ENCODE measurements at regions not wholly inside any gene's neighbourhood (a gene's known extent, or its start where the extent isn't known, plus 50 kb on each side); places are given as distances from the start of the nearest gene placed in this dataset.

GRCh38 chr15:35958975-35959374 lies 413.0 kb upstream of the DPH6 start:
- H2AFZ ChIP-seq (ENCODE audit: low read depth, low read length): no peak overlapping the region
- no peak overlapping the region for H3K27ac ChIP-seq (ENCODE audit: low read length)
- no peak overlapping the region for H3K4me2 ChIP-seq (ENCODE audit: low read length)
- no peaks in the 10 kb centered on the region for H3K27me3 ChIP-seq (ENCODE audit: insufficient read depth, low read depth, low read length)
- no peak overlapping the region for H3K9ac ChIP-seq (ENCODE audit: low read length)
- H3K9me2 ChIP-seq (ENCODE audit: insufficient read depth, low read length): no peaks in the 10 kb centered on the region
- no peaks in the 10 kb centered on the region for H3K9me3 ChIP-seq (ENCODE audit: low read length)
- TF ChIP-seq EP300 (conservative IDR thresholded peaks at IDR 0.05; ENCODE audit: poor library complexity, severe bottlenecking) (no peak), EZH2 (IDR thresholded peaks at IDR 0.05; ENCODE audit: borderline replicate concordance, insufficient read depth, low read length, poor library complexity, severe bottlenecking) (no peak), REST (IDR thresholded peaks at IDR 0.05; ENCODE audit: borderline replicate concordance) (no peak), TAF1 (IDR thresholded peaks at IDR 0.05; ENCODE audit: low read depth) (no peak), RAD21 (conservative IDR thresholded peaks at IDR 0.05) (no peak), MXI1 (conservative IDR thresholded peaks at IDR 0.05; ENCODE audit: poor library complexity, severe bottlenecking) (no peak), POLR2AphosphoS5 (IDR thresholded peaks at IDR 0.05) (no peak), SMC3 (conservative IDR thresholded peaks at IDR 0.05; ENCODE audit: poor library complexity) (no peak), CTCF (IDR thresholded peaks at IDR 0.05; ENCODE audit: poor library complexity, severe bottlenecking) (no peak)
- H3K4me3 ChIP-seq (ENCODE audit: low read length): no peak overlapping the region
- H4K20me1 ChIP-seq (ENCODE audit: insufficient read depth): no peaks in the 10 kb centered on the region
- no peaks in the 10 kb centered on the region for H3K79me2 ChIP-seq (replicated peaks; ENCODE audit: insufficient read depth, low read length)
- no peaks in the 10 kb centered on the region for H3F3A ChIP-seq (ENCODE audit: insufficient read depth, low read length, poor library complexity, severe bottlenecking)
- no peaks in the 10 kb centered on the region for H3K36me3 ChIP-seq (ENCODE audit: insufficient read depth, low read length)

GRCh38 chr15:35963326-35963725 lies 417.4 kb upstream of the DPH6 start:
- Histone ChIP-seq H3K27me3 (ENCODE audit: insufficient read depth, low read depth, low read length) (no peaks in the 10 kb centered on the region), H3K27ac (ENCODE audit: low read length) (no peak overlapping the region), H3F3A (ENCODE audit: insufficient read depth, low read length, poor library complexity, severe bottlenecking) (no peaks in the 10 kb centered on the region), H3K9me3 (ENCODE audit: low read length) (no peaks in the 10 kb centered on the region), H3K36me3 (ENCODE audit: insufficient read depth, low read length) (no peaks in the 10 kb centered on the region), H3K79me2 (replicated peaks; ENCODE audit: insufficient read depth, low read length) (no peaks in the 10 kb centered on the region), H4K20me1 (ENCODE audit: insufficient read depth) (no peaks in the 10 kb centered on the region), H2AFZ (ENCODE audit: low read depth, low read length) (no peak overlapping the region), H3K4me2 (ENCODE audit: low read length) (no peak overlapping the region), H3K9me2 (ENCODE audit: insufficient read depth, low read length) (no peaks in the 10 kb centered on the region), H3K4me3 (ENCODE audit: low read length) (no peak overlapping the region), H3K9ac (ENCODE audit: low read length) (no peak overlapping the region)
- TF ChIP-seq MXI1 (conservative IDR thresholded peaks at IDR 0.05; ENCODE audit: poor library complexity, severe bottlenecking) (no peak), EP300 (conservative IDR thresholded peaks at IDR 0.05; ENCODE audit: poor library complexity, severe bottlenecking) (no peak), CTCF (IDR thresholded peaks at IDR 0.05; ENCODE audit: poor library complexity, severe bottlenecking) (no peak), RAD21 (conservative IDR thresholded peaks at IDR 0.05) (no peak), TAF1 (IDR thresholded peaks at IDR 0.05; ENCODE audit: low read depth) (no peak), POLR2AphosphoS5 (IDR thresholded peaks at IDR 0.05) (no peak), EZH2 (IDR thresholded peaks at IDR 0.05; ENCODE audit: borderline replicate concordance, insufficient read depth, low read length, poor library complexity, severe bottlenecking) (no peak), SMC3 (conservative IDR thresholded peaks at IDR 0.05; ENCODE audit: poor library complexity) (no peak), REST (IDR thresholded peaks at IDR 0.05; ENCODE audit: borderline replicate concordance) (no peak)

All from neural cell (in vitro differentiated cells).